ENCODE measurements at regions not wholly inside any gene's neighbourhood (a gene's known extent, or its start where the extent isn't known, plus 50 kb on each side); places are given as distances from the start of the nearest gene placed in this dataset.

DNA sequence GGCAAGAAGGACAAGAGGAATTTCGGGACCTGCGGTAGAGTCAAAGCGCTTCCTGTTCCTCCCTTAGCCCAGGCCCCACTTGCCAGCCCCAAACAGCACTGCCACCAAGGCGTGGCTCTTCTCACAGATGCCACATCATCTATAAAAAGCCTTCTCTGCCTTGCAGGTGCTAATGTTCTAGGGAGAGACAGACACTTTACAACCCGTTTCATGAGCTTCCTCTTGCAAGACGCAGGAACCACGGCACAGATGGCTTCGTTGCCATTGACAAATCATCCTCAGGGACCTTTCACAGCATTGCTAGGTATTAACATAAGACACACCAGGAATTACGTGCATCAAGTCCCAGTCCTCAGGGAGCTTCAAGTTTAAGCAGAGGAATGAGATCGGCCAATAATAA is 180.9 kb downstream of the JCAD start:
- Histone ChIP-seq H3K14ac (ENCODE audit: insufficient read depth, low read length) (no peak overlapping the region), H2AFZ (ENCODE audit: low read length) (no peak overlapping the region), H4K8ac (replicated peaks; ENCODE audit: insufficient read length, low read depth, low read length) (no peak overlapping the region), H2BK120ac (ENCODE audit: low read depth, low read length, poor library complexity, severe bottlenecking) (no peak overlapping the region), H3K4me1 (ENCODE audit: insufficient read depth, low read length) (peaks cover 2% of the 10 kb centered on the region; the same call in 1 of the 2 replicates), H4K20me1 (ENCODE audit: control insufficient read depth, insufficient read depth, insufficient read length) (no peaks in the 10 kb centered on the region), H2BK15ac (ENCODE audit: low read depth, low read length) (no peak overlapping the region), H2AK5ac (ENCODE audit: insufficient read length, low read length) (no peak overlapping the region), H3K4ac (ENCODE audit: low read depth, low read length) (no peak overlapping the region), H3K79me1 (ENCODE audit: insufficient read depth, low read depth, low read length, poor library complexity, severe bottlenecking) (no peaks in the 10 kb centered on the region), H2BK5ac (ENCODE audit: insufficient read length, low read length) (no peak overlapping the region), H3K56ac (ENCODE audit: insufficient read length, low read depth, low read length) (no peak overlapping the region), H3K9me3 (ENCODE audit: control insufficient read depth, low read depth, low read length) (no peaks in the 10 kb centered on the region), H3K27ac (ENCODE audit: insufficient read length, low read depth, low read length) (no peak overlapping the region), H3K23me2 (ENCODE audit: insufficient read length, low read depth, low read length, poor library complexity, severe bottlenecking) (no peaks in the 10 kb centered on the region), H3K27me3 (ENCODE audit: insufficient read depth, low read length) (no peaks in the 10 kb centered on the region), H3K23ac (ENCODE audit: insufficient read length, low read depth, low read length) (no peak overlapping the region), H4K91ac (ENCODE audit: insufficient read length, low read depth, low read length) (no peak overlapping the region), H3K18ac (ENCODE audit: insufficient read length, low read depth, low read length) (no peak overlapping the region), H4K5ac (ENCODE audit: insufficient read length, low read depth, low read length) (no peak overlapping the region), H3K9ac (ENCODE audit: extremely low read depth, insufficient read length, low read length) (no peak overlapping the region), H3K4me2 (ENCODE audit: insufficient read depth, insufficient read length, low read length) (no peak overlapping the region), H3T11ph (ENCODE audit: low read length) (no peak overlapping the region), H2BK12ac (ENCODE audit: insufficient read length, low read depth, low read length) (no peak overlapping the region), H2BK20ac (ENCODE audit: low read depth, low read length, poor library complexity, severe bottlenecking) (no peak overlapping the region), H3K79me2 (ENCODE audit: insufficient read depth, low read length) (no peaks in the 10 kb centered on the region)
- Mint-ChIP-seq H3K27me3 (ENCODE audit: low read depth) (peaks cover 3% of the 10 kb centered on the region; the same call in 1 of the 2 replicates), H3K9me3 (no peaks in the 10 kb centered on the region; a peak in 1 of 5 replicates), H3K4me3 (no peak overlapping the region), H3K4me1 (no peaks in the 10 kb centered on the region), H3K27ac (no peak overlapping the region; a peak in 1 of 7 replicates), H3K36me3 (ENCODE audit: insufficient read depth in 1 of 3, low read depth in 3 of 3) (no peaks in the 10 kb centered on the region; a peak in 1 of 7 replicates)
- no peak for TF ChIP-seq CTCF (conservative IDR thresholded peaks at IDR 0.05)
- no peak for DNase-seq
- no CpG with 5 or more reads among the region's 10 CpGs for WGBS (ENCODE audit: extremely low coverage, insufficient read length, low lambda C conversion rate)
